Medulla oblongata (tissue), 1 donor: ENCODE measurements at regions not wholly inside any gene's neighbourhood (a gene's known extent, or its start where the extent isn't known, plus 50 kb on each side); places are given as distances from the start of the nearest gene placed in this dataset.

ENCODE experiments used
- DNase-seq: peaks from one replicate; pipeline ENCODE4 v3.0.0-alpha.2; 2015; ENCODE audit errors: extremely low spot score

GRCh38 chr7:155202106-155202871 lies 95.4 kb upstream of the INSIG1 start:
- no peak for DNase-seq

GRCh38 chr7:155203059-155203881 lies 94.4 kb upstream of the INSIG1 start:
- DNase-seq: no peak

DNA sequence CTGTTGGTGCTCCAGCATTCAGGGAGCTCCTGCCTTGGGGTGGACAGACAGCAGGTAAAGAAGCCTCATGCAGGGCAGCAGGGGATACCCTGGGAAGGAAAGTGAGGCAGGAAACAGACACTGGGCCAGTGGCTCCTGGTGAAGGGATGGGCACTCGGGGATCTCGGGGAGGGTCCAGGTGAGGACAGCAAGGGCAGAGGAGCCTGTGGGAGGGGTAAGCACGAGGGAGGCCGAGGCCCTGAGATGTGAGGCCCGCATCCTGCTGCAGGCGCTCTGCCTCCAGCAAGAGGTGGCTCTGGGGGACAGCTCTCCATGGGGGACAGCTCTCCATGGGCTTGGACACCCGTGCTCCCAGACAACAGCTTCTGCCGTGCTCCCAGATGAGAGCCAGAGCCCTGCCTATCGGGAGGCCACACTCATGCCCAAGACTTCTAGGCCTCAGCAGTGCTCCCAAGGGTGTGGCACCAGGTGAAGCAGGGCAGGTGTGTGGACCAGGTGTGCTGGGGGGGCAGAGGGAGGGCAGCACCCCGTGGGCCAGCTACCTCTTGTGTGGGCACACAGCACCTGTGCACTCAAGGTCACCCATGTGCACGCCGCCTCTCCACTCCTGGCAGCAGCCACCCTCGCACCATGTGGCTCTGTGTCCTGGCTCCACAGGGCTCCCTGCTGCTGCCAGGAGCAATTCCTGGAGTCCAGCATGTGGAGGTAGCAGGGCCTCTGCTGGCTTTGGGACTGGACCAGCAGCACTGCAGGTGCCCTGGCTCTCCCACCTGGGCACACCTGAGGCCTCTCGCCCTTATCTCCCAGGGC lies 93.6 kb upstream of the INSIG1 start:
- DNase-seq: no peak

DNA sequence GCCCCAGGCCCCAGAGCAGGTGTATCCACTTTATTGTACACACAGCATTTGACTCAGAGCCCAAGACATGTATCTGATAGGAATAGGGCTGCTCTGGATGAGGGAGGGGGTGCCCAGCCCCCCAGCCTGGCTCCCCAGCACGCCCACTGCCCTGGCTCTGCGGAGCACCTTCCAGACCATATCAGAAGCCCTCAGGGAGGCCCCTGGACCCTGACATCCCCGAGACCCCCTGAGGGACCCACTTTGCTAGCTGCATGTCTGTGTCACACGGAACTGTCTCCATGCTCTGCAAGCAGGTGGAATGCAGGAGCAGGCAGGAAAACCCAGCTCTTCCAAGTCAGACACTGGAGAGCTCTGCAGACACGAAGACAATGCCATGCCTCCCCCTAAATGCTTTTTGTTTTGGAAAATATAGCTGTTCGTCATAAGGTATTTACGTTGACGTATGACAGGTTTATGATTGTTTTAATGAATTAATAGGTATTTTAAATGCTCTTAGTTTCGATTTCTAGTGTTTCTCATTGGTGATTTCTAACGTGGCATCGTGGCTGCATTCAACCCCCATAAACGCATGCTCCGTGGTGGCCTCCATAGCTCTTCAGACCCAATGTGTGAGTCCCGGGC lies 92.8 kb upstream of the INSIG1 start:
- DNase-seq: no peak

DNA sequence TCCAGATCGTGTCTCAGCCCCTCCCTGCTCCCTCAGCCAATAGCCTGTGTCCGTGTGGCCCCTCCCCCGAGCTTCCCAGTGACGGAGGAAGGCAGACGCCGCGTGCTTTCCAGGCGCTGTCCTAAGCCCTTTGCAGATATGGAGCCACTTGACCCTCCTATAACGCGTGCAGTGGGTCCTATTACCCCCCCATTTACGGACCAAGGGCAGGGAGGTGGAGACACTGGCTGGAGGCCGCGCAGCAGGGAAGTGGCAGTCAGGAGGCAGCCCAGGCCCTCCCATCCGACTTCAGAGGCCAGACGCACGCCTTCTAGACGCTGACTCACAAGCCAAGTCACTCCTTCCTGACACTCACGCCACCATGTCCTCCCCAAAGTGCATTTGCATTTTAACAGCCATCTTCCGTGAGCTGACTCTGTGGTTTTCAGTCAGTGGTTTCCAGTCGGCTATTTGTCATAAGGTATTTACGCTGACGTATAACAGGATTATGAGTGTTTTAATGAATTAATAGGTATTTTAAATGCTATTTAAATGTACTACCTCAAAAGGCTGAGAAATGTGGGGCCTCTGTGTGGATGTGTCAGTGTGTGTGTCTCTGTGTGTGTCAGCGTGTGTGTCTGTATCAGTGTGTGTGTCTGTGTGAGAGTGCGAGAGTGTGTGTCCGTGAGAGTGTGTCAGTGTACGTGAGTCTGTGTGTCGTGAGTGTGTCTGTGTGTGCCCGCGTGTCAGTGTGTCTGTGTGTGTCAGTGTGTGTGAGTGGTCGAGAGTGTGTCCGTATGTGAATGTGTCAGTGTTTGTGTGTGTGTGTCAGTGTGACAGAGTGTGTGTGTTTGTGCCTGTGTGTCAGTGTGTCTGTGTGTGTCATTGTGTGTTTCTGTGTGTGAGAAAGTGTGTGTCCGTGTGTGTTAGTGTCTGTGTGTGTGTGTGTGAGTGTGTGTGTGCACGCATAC lies 92.0 kb upstream of the INSIG1 start:
- DNase-seq: peak; percentile 74

DNA sequence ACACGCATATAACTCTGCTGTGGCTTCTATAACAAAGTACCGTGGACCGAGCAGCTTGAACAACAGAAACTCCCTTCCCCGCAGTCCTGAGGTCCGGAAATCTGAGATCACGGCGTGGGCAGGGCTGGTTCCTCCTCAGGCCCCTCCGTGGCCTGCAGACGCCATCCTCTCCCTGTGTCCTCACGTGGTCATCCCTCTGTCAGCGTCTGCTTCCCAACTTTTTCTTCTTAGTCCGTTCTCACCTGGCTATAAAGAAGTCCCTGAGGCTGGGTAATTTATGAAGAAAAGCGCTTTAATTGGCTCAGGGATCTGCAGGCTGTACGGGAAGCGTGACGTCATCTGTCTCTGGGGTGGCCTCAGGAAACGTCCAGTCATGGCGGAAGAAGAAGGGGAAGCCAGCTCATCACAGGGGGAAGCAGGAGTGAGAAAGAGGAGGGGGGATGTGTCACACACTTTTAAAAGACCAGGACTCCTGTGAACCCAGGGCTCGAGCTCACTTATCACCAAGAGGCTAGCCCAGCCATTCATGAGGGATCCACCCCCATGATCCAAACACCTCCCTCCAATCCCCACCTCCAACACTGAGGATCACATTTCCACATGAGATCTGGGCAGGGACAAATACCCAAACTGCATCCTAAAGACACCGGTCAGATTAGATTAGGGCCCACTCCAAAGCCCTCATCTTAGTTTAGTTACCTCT lies 91.2 kb upstream of the INSIG1 start:
- DNase-seq: peak; percentile 72

DNA sequence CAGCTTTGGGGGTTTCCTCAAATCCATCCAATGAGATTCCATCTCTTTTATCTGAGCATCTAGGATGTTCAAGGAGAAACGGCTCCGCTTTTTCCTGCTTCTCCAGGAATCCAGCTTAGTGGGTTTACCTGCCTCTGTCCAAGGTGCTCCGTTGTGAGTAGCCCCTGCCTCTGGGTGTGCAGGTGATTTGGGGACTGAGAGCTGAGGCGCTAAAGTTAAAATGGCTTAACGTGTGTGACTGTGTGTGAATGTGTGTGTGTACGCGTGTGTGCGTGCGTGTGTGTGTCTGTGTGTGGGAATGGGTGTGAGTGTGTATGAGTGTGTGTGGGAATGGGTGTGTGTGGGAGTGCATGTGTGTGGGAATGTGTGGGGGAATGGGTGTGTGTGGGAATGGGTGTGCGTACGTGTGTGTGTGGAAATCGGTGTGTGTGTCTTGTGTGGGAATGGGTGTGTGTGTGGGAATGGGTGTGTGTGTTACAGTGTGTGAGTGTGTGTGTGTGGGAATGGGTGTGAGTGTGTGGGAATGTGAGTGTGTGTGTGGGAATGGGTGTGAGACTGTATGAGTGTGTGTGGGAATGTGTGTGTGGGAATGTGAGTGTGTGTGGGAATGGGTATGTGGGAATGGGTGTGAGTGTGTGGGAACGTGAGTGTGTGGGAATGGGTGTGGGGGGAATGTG lies 90.2 kb upstream of the INSIG1 start:
- no peak for DNase-seq

DNA sequence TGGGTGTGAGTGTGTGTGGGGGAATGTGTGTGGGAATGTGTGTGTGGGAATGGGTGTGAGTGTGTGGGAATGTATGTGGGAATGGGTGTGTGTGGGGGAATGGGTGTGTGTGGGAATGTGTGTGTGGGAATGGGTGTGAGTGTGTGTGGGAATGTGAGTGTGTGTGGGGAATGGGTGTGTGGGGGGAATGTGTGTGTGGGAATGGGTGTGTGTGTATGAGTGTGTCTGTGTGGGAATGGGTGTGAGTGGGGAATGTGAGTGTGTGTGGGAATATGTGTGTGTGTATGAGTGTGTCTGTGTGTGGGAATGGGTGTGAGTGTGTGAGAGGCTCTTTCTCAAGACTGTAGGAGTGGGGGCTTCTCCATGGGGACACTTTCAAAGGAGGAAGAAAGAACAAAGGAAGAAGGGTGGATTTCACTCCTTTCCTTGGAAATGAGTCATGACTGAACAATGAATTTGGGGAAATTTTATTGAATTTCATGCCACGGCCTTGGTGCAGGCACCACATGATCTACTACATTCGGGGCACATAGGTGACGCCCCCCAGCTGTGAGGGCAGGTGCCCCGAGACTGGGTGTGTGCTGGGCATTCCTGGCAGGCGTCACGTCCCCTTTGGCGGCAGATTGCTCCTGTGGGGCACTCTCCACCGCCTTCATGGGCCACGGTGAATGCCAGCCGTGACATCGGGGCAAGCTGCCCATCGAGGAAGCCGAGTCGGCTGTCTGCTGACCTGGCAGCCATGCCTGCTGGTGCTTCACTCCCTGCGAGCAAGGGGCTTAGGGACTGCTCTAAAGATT lies 88.8 kb upstream of the INSIG1 start:
- DNase-seq: no peak

DNA sequence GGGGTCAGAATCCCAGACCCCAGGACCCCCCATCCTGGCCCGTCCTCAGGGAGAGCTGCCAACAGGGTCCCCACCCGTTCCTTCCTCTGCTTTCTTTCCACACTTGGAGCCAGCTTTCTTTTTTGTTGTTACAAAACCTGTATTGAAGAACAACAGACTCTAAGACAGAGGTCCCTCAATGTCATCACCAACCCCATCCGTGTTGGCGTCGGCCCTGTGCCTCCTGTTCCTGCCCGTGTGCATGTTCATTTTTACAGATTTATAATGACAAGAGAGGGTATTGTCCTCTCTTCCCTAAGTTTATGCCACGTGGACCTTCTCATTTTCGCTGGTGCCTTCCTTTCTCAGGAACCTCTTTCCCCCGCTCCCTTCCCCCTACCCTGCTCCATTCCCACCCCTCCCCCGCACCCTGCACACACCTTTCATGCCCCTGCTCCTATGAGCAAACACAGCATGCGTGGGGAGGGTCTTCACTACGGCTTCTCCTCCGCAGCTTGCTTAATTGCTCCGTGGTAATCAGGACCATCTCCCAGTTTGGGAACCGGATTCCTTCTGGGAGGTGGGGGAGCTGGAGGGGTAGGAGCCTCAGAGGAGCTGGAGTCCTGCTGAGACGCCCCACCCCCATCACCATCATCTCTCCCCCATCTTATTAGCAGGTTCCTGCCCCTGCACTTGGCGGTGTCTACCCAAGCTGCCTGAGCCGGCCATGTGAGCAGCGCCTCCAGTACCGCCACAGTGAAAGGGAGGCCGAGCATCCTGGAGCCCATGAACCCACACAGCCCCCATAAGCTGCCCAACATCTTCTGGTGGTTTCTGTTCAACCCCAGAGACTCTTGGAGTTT lies 88.0 kb upstream of the INSIG1 start:
- DNase-seq: no peak

GRCh38 chr7:155210356-155210755 lies 87.3 kb upstream of the INSIG1 start:
- DNase-seq: no peak

DNA sequence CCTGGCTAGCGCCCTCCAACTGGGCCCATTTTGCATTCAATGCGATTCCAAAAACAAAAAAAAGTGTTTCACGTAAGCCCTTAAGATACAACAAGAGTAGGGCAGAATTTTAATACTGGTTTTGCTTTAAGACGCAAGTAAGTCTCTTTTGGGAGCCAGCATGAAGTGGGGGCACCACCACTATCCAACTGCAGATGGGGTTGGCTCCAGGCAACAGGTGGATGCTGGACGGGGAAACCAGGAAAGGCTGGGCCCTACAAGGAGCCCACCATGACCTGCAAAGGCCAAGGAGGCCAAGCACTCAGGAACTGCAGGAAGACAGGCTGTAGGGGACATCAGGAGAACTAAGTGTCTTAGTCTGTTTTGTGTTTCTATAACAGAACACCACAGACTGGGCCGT lies 86.5 kb upstream of the INSIG1 start:
- DNase-seq: no peak

- no peak for DNase-seq
Observed at GRCh38 chr7:155211761-155212160, 85.9 kb upstream of the INSIG1 start.

GRCh38 chr7:155212301-155213015 lies 85.2 kb upstream of the INSIG1 start:
- no peak for DNase-seq

DNA sequence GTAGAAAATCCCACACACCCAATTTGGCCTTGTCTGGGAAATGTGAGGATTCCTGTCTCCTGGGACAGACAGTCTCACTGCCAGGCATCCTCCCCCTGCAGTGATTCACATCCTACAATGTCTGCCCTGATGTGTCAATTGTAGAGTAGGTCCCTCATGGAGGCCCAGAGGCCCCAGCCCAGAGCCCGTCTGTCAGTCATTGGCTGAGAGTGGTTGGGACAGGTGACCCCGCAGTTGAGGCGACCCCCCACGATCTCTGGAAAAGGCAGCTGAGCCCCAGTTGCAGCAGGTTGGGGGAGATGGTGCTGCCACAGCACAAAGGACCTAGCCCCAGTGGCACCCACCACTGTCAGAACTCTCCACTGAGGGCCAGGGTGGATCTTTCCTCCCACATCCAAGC lies 84.3 kb upstream of the INSIG1 start:
- DNase-seq: no peak

DNA sequence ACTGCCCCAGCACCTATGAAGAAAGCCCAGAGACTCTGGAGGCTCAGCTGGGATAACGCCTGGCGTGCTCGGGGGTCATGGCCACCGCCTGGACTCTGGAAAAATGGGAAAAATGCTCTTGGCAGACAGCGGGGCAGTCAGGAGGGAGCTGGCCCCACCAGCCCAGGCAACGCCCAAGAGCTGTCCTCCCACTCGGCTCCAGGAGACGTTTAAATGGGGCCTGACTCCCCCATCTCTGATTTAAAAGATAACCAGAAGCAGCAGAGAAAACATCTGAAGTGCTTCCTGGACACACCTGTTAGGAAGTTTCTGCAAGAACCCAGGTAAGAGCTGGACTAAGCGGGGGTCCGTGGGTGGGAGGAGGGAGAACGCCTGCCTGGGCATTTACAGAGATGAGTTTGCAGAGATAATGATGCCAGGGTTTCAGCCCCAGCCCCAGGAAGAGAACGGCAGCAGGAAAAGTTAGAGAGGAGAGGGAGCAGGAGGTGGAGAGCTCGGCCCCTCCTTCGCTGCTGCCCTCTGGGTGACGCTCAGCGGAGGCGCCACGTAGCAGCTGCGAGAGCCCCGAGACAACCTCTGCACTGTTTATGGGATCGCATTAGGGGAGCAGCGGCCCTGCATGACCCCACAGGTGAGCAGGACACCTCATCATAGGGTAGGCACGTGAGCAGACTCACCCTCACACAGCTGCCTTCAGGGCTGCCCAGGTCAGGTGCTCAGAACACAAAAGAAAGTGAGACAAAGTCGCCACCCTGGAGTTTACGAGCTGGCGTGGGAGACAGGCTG lies 83.5 kb upstream of the INSIG1 start:
- DNase-seq: no peak

DNA sequence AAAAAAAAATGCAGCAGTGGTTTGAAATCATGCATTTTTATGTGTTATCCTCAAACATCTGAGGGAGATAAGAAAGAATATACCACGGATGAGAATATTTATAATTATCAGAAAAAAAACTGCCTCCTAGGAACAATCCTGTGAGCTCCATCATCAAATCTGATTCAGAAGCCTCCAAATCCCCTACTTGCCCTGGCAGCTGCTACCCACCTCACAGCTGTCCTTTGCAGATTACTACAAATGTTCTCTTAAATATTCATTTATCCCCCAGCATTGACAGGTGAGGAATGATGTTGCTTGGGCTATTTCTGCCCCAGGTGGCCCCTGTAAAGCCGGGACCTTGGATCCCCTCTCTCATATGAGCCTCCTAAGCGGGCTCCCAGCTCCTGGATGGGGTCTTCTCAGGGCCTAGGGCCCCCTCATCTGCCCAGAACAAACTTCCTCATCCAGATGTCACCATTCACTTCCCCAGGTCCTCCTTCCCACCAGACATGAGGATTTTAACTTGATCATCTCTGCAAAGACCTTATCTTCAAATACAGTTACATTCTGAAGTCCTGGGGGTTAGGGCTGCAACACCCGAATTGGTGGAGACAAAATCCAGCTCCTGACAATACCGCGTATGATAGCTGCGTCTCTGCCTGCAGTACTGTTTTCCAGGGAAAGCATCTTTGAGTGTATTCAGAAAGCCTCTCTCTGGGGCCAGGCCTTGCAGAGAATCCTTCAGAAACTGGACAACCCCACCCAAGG lies 81.9 kb upstream of the INSIG1 start:
- no peak for DNase-seq
